ENCODE measurements at regions not wholly inside any gene's neighbourhood (a gene's known extent, or its start where the extent isn't known, plus 50 kb on each side); places are given as distances from the start of the nearest gene placed in this dataset.

GRCh38 chr12:128165387-128165786, 101.6 kb upstream of the TMEM132C start:
- TF ChIP-seq EP300 (conservative IDR thresholded peaks at IDR 0.05; ENCODE audit: poor library complexity, severe bottlenecking): no peak
- no peak for TF ChIP-seq POLR2AphosphoS5 (IDR thresholded peaks at IDR 0.05)
- no peak for TF ChIP-seq CTCF (IDR thresholded peaks at IDR 0.05; ENCODE audit: poor library complexity, severe bottlenecking)
- TF ChIP-seq EZH2 (IDR thresholded peaks at IDR 0.05; ENCODE audit: borderline replicate concordance, insufficient read depth, low read length, poor library complexity, severe bottlenecking): no peak
